Dermis microvascular lymphatic vessel endothelial cell (primary cell): ENCODE measurements at regions not wholly inside any gene's neighbourhood (a gene's known extent, or its start where the extent isn't known, plus 50 kb on each side); places are given as distances from the start of the nearest gene placed in this dataset.
"Not testable (repeated sequence)": the region's sequence is repeated elsewhere in the genome, so short reads cannot be mapped to it uniquely, and the experiment has no call there.

Source experiments
- DNase-seq, 2 donors: peaks; one replicate each; pipeline versions ENCODE4 v3.0.0 to v3.0.0-alpha.2; 2010; ENCODE audit warnings: low read depth in 2 of 2

DNA sequence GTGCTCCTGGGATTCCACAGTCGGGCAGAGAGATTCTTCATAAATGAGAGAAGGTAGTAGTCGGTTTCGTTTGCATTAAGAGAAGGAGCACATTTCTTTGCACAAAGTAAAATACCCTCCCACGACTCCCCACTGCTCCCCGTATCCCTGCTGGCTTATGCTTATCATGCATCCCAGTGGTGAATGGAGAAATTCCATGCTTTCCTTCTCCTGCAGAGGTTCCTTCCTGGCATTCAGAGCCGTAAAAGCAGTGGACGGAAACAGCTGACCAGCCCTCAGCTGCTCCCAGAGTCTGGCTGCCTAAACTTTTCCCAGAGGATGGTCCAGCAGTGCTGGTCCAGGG lies 93.1 kb downstream of the C9orf152 start:
- DNase-seq, result peak in 1 of 2 donors; percentile 86

DNA sequence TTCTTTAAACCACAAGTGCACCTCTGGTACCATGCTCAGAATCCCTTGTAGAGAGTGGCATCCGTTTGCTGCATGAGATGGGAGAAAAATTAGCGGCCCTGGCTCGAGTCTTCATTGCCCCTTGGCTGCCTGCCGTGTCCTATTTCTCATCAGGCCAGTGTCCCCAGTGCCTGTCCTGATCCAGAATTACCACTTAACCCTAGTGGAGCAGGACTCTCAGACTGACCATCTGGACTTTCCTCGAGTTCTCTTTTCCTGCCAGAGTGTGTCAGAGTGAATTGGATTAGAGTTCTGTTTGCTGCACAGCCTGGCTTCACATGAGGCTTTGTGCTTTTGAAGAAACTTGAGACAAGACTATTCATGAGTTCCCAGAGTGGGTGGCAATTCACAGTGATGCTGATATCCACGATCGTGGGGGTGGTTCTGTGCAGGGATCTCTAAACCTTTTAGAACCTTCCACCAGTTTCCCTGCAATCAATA lies 92.6 kb downstream of the C9orf152 start:
- peak in 1 of 2 donors; percentile 43 for DNase-seq

DNA sequence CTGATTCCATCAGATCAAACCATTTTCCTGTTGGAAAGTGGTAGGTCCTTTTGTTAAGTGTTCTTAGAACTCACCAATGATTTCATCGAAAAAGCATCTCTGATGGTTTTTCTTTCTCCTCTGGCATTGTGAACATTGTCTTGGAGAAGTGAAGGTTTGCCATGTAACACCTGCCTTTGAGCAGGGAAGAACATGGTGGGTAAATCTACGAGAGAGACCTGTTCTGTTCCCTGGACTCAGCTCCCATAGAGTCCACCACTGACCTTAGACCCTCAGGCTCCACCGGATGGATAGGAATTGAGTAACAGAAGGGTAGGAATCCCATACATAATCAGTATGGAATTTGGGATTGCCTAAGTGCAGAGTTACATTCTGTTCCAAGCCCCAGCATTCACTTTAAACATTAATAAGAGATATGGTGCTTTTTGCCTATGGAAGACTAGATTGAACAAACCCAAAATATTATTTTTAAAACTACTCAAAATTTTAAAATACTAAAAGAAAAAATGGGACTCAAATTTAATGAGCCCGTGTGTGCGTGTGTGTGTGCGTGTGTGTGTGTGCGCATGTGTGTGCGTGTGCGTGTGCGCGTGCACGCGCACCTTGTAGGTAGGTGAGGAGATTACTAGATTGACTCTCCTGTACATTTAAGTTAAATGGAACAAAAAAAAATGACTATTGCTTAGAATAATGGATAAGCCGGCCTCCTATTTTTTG lies 92.0 kb downstream of the C9orf152 start:
- DNase-seq, result peak; percentile 36 to 51

DNA sequence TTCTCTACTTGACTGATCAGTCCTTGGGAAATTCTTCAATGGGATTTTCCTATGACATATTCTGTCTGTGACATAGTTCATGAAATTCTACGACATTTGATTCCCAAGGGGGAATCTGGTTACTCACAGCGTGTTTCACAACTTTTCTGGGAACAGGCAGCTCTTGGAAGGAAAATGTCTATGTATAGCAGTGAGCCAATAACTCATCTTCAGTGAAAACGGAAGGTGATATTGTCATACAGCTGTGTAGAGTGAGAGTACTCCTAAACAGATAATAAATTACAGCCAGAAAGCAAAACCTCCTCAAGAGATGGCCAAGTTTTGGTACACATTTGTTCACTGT lies 91.4 kb downstream of the C9orf152 start:
- DNase-seq, result peak in 1 of 2 donors; percentile 52

DNA sequence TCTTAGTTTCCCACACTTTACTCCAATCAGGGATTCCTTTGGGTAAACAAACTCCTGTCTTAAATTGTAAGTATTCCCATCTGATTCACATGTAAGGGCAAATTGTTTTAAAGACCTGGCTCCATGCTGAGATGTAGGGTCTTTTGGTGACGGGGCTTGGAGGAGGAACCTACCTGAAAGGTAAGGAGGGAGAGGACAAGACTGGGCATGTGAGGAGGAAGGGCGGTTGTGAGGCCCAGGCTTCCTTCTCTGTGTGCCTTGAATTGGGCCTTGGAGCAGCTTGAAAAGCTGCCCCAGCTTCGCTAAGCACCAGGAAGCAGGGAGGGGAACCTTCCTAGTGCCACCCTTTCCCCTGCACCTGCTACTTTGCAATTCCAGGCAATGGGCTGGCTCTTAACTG lies 86.8 kb downstream of the C9orf152 start:
- no peak for DNase-seq

DNA sequence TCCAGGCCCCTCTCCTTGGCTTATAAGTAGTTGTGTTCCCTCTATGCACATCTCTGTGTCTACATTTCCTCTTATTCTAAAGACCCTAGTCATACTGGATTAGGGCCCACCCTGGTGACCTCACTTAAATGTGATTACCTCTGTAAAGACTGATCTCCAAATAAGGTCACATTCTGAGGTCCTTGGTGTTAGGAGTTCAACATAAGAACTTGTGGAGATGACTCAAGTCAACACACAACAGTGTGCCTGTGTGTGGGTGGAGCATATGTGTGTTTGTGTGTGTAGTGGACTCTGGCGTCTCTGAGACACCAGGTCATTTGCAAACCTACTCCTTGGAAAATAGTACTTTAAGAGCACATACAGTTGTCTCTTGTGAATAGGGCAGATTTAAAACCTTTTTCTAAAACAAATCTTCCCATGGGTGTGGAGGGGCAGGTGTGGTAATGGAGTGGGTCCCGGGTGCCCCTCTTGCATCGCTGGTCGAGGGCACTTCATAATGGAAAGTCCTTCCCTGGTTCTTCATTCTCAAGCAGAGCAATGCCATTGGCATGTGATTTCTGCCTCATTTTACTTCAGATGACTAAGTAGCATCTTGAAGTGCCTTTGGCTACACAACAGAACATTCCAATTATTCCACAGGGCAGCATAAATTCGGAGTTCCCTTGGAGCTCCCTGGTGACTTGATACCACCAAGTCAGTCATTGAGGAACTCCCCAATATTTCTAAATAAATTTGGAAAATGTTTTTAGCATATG lies 84.4 kb downstream of the C9orf152 start:
- DNase-seq, result no peak

DNA sequence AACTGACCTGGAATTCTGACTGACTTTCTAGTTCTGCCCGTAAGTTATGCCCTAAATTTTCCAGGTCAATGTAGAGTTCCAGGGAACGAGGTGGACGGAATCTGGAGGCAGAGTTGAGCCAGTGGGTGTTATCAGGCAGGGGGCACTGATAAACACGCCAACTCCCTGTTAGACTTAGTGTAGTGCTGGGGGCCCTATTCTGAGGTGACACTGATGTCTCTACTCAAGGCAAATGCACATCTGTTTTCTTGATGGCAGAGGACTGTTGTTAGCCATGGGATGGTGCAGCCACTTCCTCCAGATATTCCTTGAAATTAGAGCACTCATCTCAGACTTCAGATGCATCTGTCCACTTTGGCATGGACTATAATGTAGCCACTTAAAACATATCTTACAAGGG lies 83.5 kb downstream of the C9orf152 start:
- no peak for DNase-seq

DNA sequence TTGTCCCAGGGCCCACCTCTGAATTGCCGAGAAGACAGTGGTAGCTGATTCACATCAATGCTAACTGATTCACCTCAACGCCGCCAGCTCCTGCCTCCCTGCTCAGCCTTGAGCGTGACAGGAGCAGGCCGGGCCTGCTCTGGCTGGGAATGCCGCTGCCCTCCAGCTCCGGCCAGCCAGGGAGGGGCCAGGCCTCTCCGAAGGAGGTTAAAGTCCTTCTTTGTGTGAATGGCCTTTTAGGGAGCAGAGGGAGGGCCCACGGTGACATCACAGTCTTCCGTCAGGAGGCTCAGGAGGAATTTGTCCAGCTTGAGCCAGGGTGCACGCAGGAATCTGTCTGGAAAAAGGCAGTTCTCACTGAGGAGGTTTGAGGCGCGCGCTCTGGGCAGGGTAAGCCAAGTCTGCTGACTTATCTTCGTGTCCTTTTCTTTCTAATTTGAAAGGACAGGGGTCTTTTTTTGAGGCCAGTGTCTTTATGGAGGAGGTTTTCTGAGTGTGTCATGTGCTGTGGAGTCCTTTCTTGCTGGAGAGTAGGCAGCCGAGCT lies 82.7 kb downstream of the C9orf152 start:
- DNase-seq, result peak in 1 of 2 donors; percentile 36

DNA sequence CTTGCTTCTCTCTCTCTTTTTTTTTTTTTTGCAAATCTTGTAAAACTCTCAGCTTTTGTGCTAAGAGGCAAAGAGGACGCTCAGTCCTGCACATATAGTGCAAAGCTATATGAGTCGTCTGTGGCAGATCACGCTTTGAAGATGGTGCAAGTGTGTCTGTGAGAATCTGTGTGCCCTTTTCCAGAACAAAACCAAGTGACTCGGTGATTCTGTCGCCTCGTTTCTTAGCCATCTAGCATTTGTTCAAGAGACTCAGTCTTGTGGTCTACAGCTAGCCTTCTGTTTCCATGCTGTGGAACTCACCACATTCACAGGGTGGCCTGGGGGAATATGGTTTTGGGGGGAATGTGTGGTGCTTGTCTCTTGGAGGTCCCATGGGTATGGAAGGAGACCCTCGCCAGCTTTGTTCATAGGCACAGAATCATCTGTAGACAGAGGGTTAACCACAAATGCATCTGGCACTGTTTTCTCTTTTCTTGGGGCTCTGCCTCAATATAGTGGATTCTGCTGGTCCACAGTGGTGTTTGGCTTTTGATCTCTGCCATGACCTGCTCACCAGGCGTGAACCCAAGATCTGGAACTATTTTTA lies 82.1 kb downstream of the C9orf152 start:
- no peak for DNase-seq

DNA sequence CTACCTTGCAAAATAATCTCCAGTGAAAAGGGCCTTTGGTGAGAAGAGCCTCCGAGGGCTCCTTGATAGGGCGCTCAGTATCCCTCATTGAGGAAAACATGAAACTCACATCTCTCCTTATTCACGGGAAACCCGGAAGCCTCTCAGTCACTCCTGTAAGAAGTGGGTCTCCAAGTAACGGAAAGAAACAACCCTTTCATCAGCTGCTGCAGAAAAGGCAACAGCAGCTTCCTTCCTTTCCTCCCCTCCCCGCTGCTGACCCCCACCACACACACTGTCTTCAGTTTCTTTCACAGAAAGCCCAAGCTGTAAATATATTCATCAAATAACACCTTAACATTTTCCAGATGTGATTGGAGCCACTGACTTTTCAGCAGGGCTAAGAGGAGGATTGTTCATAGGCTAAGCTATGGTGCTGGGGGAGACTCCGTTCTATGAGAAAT lies 81.4 kb downstream of the C9orf152 start:
- DNase-seq, result peak in 1 of 2 donors; percentile 74

DNA sequence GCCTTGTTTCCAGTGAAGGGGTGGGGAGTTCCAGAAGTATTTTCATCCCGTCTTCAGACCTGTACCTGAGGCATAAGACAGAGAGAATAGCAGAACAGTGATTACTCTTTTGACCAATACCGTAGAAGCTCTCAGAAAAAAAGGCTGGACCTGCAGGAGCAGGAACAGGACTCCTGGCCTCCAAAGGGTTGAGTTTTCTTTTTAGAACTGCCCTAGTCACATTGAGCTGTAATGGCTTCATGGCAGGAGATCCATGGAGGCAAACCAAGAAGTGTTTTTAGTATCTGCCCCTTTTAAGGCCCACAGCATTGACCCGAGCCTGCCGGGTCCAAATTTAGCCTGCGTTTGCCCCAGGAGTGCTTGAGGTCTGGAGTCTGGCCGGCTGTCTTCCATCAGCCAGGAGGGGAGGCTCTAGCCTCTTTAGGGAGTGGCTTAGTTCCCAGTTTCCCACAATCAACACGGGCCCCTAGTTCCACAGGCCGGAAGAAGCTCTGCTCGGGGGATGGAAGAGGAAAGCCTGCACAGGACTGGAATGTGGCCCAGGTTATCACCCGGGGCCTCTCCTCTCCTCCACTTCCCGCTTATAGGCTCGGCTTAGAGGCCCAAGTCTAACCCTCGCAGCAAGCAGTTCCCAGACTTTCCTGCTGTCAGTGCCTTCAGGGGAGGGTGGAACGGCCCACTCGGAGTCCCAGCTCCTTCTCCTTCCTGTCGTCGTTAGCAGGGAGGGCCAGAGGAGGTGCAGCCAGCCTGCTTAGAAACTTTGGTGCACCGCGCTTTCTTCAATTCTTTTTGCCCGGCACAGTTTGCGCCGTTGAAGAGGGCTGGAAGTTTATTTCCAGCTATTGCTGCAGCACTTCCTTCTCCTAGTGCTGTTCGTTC lies 80.7 kb downstream of the C9orf152 start:
- peak; percentile 57 to 81 for DNase-seq

DNA sequence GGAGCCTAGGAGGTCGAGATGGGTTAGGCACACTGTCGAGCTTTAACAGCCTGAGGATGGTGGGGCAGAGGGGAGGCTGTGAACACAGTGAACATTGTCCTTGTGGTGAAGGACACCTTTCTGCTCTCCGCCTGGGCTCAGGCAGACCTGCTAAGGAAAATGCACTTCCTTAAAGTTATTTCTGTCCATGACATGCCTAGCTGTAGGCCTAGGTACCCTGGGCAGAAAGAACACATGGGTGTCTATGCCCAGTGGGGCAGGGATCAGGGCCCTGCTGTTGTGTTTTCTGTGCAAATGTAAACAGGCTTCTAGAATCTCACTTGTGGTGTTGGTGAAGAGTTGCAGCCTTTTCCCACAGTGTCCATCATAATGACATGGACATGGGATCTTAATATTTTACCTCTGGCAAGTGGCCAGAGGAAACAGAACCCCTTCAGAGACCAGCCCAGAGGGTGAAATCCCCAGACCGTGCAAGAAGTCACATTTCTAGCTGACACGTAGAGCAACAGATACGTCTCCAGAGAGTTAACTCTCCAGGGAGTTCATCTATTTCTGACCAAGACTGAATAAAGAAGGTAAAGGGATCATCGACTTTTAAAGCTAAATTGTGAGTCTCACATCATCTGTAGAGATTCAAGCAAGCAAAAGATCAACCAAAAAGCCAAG lies 79.2 kb downstream of the C9orf152 start:
- DNase-seq, result no peak

DNA sequence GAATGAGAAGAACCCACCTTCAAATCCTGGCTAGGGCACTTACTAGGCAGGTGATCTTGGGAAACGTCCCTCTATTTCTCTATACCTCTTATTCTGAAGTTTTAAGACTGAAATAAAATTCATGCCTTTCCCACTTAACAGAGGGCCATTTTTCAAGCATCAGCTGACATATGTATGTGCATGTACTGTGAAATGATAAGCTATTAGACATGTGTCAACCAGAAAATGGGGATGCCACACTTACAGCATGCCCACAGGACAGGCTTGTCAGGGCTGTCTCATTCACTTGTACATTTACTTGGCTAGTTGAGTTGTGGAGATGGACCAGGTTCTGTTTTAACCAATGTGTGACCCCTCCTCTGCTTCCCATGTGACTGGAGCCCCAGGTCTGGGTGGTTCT lies 78.5 kb downstream of the C9orf152 start:
- no peak for DNase-seq

DNA sequence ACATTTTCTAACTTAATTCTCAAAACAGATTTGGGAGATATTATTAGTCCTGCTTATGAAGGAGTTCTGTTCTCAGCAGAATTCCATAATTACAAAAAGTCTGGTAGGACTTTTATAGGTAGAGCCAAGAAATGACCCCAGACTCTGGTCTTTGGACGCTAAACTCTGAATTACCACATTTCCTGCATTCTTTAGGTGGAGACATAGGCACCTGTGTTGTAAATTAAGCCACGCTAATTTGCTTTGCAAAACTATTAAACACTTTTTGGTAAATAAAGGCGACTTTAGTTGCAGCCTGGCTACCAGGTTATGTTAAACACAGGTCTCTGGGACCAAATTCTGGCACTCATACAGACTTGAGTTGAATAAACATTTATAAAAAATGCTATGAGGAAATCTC lies 77.7 kb downstream of the C9orf152 start:
- no peak for DNase-seq

DNA sequence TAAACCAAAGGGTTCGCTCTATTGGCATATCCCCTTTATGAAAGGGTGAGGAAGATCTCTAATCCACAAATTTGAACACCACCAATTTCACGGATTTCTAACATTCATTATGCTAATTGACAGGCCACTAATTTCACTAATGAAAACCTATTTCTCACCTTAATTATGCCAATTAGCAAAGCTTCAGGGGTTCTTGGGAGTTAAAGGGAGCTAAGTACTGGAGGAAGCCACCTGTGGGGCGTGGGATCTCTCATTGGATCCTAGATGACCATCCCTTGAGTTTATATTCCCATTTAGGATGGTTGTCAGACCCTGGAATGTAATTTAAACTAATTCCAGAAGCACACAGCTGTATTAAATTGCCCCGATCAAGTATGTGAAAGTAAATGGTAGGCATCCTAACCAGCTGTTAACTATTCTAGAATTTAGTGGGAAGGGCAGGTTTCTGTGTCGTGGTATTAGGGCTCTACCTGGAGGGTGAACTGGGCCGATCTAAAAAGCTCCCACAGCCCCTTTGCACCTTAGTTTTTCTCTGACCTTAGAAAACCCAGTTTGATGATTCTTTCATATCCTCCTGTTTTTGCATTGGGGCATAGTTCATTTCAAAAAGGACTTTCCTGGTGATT lies 77.1 kb downstream of the C9orf152 start:
- no peak for DNase-seq

DNA sequence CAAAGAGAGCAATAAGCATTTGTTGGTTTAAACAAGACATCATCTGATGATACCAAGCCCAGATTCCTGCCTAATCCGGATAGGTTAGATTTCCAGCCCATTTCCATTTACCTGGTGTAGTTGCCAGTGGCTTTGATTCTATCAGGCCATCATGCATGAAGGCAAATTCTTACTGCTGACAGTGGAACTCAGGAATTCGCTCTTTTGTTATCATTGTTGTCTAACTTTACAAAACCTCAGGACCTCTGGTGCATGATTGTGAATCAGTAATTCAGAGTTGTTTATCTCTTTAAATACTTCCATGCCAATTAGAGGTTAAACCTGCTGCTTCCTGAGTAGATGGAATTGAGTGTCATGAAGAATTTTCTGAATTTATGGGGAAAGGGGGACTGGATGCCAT lies 76.5 kb downstream of the C9orf152 start:
- DNase-seq, result peak in 1 of 2 donors; percentile 52

DNA sequence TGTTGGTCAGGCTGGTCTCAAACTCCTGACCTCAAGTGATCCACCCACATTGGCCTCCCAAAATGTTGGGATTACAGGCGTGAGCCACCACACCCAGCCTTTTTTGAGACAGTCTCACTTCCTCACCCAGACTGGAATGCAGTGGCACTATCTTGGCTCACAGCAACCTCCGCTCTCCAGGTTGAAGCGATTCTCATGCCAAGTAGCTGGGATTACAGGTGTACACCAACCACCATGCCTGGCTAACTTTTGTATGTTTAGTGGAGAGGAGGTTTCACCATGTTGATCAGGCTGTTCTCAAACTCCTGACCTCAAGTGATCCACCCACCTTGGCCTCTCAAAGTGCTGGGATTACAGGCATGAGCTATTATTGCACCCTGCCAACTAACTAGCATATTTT lies 75.4 kb downstream of the C9orf152 start:
- not testable (repeated sequence) for DNase-seq

DNA sequence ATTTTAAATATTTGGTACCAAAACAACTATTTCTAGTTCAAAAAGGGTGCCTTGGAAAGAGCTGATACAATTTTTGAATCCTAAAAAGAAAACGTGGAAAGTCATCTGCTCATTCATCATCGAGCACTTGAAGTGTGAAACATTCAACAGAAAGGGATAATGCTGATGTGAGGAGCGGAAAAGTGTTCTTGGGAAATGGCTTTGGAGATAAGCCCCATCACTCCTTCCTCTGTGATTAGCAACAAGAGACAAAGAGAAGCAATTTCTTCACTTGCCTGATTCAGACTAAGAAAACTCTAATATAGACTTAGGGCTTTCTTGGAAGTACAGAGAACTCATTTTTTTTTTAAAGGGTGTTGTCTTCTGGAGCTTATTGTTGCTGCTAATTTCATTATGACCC lies 74.9 kb downstream of the C9orf152 start:
- no peak for DNase-seq

DNA sequence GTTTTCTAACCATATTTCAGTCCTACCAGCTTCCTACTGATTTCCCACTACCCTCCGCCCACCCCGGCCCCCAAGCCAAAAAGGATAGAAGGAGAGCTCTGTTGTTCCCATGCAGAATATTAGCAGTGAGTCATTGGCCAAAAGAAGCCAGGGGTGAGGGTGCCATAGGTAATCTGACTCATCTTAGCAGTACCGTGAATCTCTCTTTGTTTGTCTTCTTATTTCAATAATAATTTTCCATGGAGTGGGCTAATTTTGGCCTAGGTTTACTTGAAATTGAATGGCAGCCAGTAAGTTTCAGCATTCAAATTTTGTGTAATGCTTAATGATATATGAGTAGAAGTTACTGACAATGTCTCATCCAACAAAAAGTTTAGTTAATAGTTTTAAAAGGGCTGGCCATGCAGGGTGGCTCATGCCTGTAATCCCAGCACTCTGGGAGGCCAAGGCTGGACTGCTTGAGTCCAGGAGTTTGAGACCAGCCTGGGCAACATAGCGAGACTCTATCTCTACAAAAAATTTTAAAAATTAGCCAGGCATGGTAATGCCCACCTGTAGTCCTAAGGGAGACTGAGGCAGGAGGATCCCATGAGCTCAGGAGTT lies 74.2 kb downstream of the C9orf152 start:
- DNase-seq, result peak; percentile 46 to 74

DNA sequence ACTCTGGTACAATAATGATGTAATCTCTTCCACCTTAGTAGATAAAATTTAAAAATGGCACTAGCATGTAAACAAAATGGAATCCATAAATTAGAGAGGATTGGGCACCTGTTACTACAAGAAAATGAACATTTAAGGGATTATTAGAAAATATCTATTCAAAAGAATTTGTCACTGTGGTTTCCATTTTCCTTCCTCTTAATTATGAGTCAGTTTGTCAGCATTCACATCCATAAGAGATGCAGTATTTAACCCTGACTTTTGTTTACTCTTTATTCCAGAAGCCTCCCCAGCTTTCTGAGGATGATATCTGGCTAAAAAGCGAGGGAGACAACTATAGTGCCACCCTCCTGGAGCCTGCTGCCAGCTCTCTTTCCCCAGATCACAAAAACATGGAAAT lies 72.1 kb downstream of the C9orf152 start:
- no peak for DNase-seq
